Colonic mucosa (tissue), 4 donors: ENCODE measurements at regions not wholly inside any gene's neighbourhood (a gene's known extent, or its start where the extent isn't known, plus 50 kb on each side); places are given as distances from the start of the nearest gene placed in this dataset.

Source experiments
- DNase-seq: peaks from one replicate; pipeline ENCODE4 v3.0.0-alpha.2; 2020
- H3K27ac ChIP-seq: fragments of 200-600 bp; one replicate; pipeline ENCODE4 v1.8.0; 2021
- H3K27me3 ChIP-seq: fragments of 200-600 bp; one replicate; pipeline ENCODE4 v1.8.0; 2021
- H3K36me3 ChIP-seq: fragments of 200-600 bp; one replicate; pipeline ENCODE4 v1.8.0; 2021
- H3K4me1 ChIP-seq: fragments of 200-600 bp; one replicate; pipeline ENCODE4 v1.8.0; 2021; ENCODE audit warnings: mild to moderate bottlenecking
- H3K4me3 ChIP-seq: fragments of 200-600 bp; one replicate; pipeline ENCODE4 v1.8.0; 2021
- H3K9ac ChIP-seq, 2 donors: one replicate each; pipeline ENCODE4 v1.7.0; 2013; ENCODE audit warnings: control low read depth in 2 of 2, low read depth in 2 of 2, low read length in 2 of 2
- H3K9me3 ChIP-seq: fragments of 200-600 bp; one replicate; pipeline ENCODE4 v1.8.0; 2021
- CTCF ChIP-seq: fragments of 200-600 bp; IDR thresholded peaks from one replicate; pipeline ENCODE4 v1.8.0; 2022; ENCODE audit warnings: antibody characterized with exemption, mild to moderate bottlenecking
- intact Hi-C: fragments of 100-400 bp; cut with DNase I; formaldehyde crosslinking; loops from one replicate; pipeline ENCODE4 v1.14.1; 2022
- donor health status: healthy.
- donor health status: DM: no; HTN: no; CAD: no.
- donor health status: DM: no; HTN: no; CAD: no.

- intact Hi-C loops, result no loop called here
- Histone ChIP-seq H3K27ac (no peak overlapping the region), H3K27me3 (no peaks in the 10 kb centered on the region), H3K9me3 (no peaks in the 10 kb centered on the region), H3K4me1 (no peaks in the 10 kb centered on the region), H3K9ac (no peak overlapping the region), H3K36me3 (no peaks in the 10 kb centered on the region), H3K4me3 (no peak overlapping the region)
- no peak for TF ChIP-seq CTCF
- no peak for DNase-seq
These were observed 86.1 kb upstream of the BZW1 start for GRCh38 chr2:200725596-200725995.

GRCh38 chr2:200728630-200729029, 83.1 kb upstream of the BZW1 start:
- DNase-seq, result no peak
- Histone ChIP-seq H3K9me3 (no peaks in the 10 kb centered on the region), H3K27ac (no peak overlapping the region), H3K36me3 (no peaks in the 10 kb centered on the region), H3K4me1 (no peaks in the 10 kb centered on the region), H3K9ac (no peak overlapping the region), H3K27me3 (no peaks in the 10 kb centered on the region), H3K4me3 (no peak overlapping the region)
- no peak for TF ChIP-seq CTCF
- intact Hi-C loops, result no loop called here

- Histone ChIP-seq H3K27ac (no peak overlapping the region), H3K4me3 (no peak overlapping the region), H3K4me1 (no peaks in the 10 kb centered on the region), H3K9ac (no peak overlapping the region), H3K36me3 (no peaks in the 10 kb centered on the region), H3K9me3 (no peaks in the 10 kb centered on the region), H3K27me3 (no peaks in the 10 kb centered on the region)
- no peak for TF ChIP-seq CTCF
- intact Hi-C loops, result loop anchor here (10.0 kb wide), 1 partner anchor 756 kb away; no protein-coding TSS in a partner anchor
- DNase-seq, result no peak
These were observed 81.4 kb upstream of the BZW1 start for GRCh38 chr2:200730302-200730701.

GRCh38 chr2:200730960-200731359, 80.8 kb upstream of the BZW1 start:
- no peak for TF ChIP-seq CTCF

GRCh38 chr2:200732866-200733265, 78.8 kb upstream of the BZW1 start:
- Histone ChIP-seq H3K4me3 (no peak overlapping the region), H3K4me1 (no peaks in the 10 kb centered on the region), H3K9me3 (no peaks in the 10 kb centered on the region), H3K27me3 (no peaks in the 10 kb centered on the region), H3K27ac (no peak overlapping the region), H3K36me3 (no peaks in the 10 kb centered on the region), H3K9ac (no peak overlapping the region)
- TF ChIP-seq CTCF, result no peak
- DNase-seq, result no peak
- intact Hi-C loops, result loop anchor here (10.0 kb wide), 1 partner anchor 758 kb away; no protein-coding TSS in a partner anchor

More at GRCh38 chr2:200730960-200731359, 80.8 kb upstream of the BZW1 start:
- H3K36me3 ChIP-seq, result no peaks in the 10 kb centered on the region
- no peak overlapping the region for H3K4me3 ChIP-seq
- no peak overlapping the region for H3K9ac ChIP-seq
- DNase-seq, result no peak
- intact Hi-C loops, result loop anchor here (10.0 kb wide), 1 partner anchor 756 kb away; no protein-coding TSS in a partner anchor
- H3K9me3 ChIP-seq, result no peaks in the 10 kb centered on the region
- H3K4me1 ChIP-seq, result no peaks in the 10 kb centered on the region
- no peak overlapping the region for H3K27ac ChIP-seq
- H3K27me3 ChIP-seq, result no peaks in the 10 kb centered on the region
